BLaER1 treated with 17β-estradiol and CSF1 and Interleukin-3, amounts not matched to agents 10 nM and 100 nM (cell line): ENCODE measurements at regions not wholly inside any gene's neighbourhood (a gene's known extent, or its start where the extent isn't known, plus 50 kb on each side); places are given as distances from the start of the nearest gene placed in this dataset.

Experiments used
- H3K27ac ChIP-seq, 11 experiments: shearing (Covaris generic); formaldehyde crosslinking; 2 replicates each; pipeline ENCODE4 v1.8.1; 2022
- H3K27me3 ChIP-seq, 11 experiments: shearing (Covaris generic); formaldehyde crosslinking; 2 replicates each; pipeline ENCODE4 v1.8.1; 2022
- H3K36me3 ChIP-seq, 11 experiments: shearing (Covaris generic); formaldehyde crosslinking; 2 replicates each; pipeline ENCODE4 v1.8.1; 2022
- H3K4me1 ChIP-seq, 10 experiments: shearing (Covaris generic); formaldehyde crosslinking; 2 replicates each; pipeline ENCODE4 v1.8.1; 2022
- H3K4me2 ChIP-seq, 11 experiments: shearing (Covaris generic); formaldehyde crosslinking; 2 replicates each; pipeline ENCODE4 v1.8.1; 2022
- H3K4me3 ChIP-seq, 10 experiments: shearing (Covaris generic); formaldehyde crosslinking; 2 replicates each; pipeline ENCODE4 v1.8.1; 2022
- H3K9ac ChIP-seq, 11 experiments: shearing (Covaris generic); formaldehyde crosslinking; 2 replicates each; pipeline ENCODE4 v1.8.1; 2022
- H3K9me3 ChIP-seq, 11 experiments: shearing (Covaris generic); formaldehyde crosslinking; replicated peaks in 1 of 11; 2 replicates each; pipeline ENCODE4 v1.8.1; 2022
- H4K20me1 ChIP-seq, 11 experiments: shearing (Covaris generic); formaldehyde crosslinking; 2 replicates each; pipeline ENCODE4 v1.8.1; 2022
- Cebpa-rat ChIP-seq, 11 experiments: shearing (Covaris generic); IDR thresholded peaks; 2 replicates each; pipeline ENCODE4 v1.8.1; 2022

- Histone ChIP-seq H3K4me1 (peaks cover 0 to 5% (median 0%) of the 10 kb centered on the region in 10 experiments; a peak in 2 of 20 replicates), H3K4me2 (no peak overlapping the region), H4K20me1 (no peaks in the 10 kb centered on the region), H3K9ac (no peak overlapping the region), H3K27me3 (no peaks in the 10 kb centered on the region), H3K9me3 (no peaks in the 10 kb centered on the region), H3K27ac (no peak overlapping the region), H3K36me3 (no peaks in the 10 kb centered on the region), H3K4me3 (no peak overlapping the region)
- TF ChIP-seq Cebpa-rat (IDR thresholded peaks at IDR 0.05): no peak
Observed at GRCh38 chr4:123924536-123924935, 527.9 kb downstream of the SPRY1 start.

GRCh38 chr4:123929565-123929964 is 533.0 kb downstream of the SPRY1 start:
- no peak for TF ChIP-seq Cebpa-rat (IDR thresholded peaks at IDR 0.05)
- Histone ChIP-seq H3K9ac (no peak overlapping the region), H3K36me3 (no peaks in the 10 kb centered on the region), H3K27me3 (no peaks in the 10 kb centered on the region), H3K27ac (no peak overlapping the region), H3K4me1 (no peaks in the 10 kb centered on the region), H3K4me3 (no peak overlapping the region), H3K4me2 (no peak overlapping the region), H4K20me1 (no peaks in the 10 kb centered on the region), H3K9me3 (no peaks in the 10 kb centered on the region)

- Histone ChIP-seq H3K36me3 (no peaks in the 10 kb centered on the region), H3K9me3 (no peaks in the 10 kb centered on the region), H3K27me3 (no peaks in the 10 kb centered on the region), H3K27ac (no peak overlapping the region), H3K4me2 (no peak overlapping the region), H3K9ac (no peak overlapping the region), H3K4me1 (no peaks in the 10 kb centered on the region), H4K20me1 (no peaks in the 10 kb centered on the region), H3K4me3 (no peak overlapping the region)
- TF ChIP-seq Cebpa-rat (IDR thresholded peaks at IDR 0.05): no peak
Observed at GRCh38 chr4:123930996-123931395, 534.4 kb downstream of the SPRY1 start.

- Histone ChIP-seq H3K9ac (no peak overlapping the region), H3K36me3 (no peaks in the 10 kb centered on the region), H3K4me3 (no peak overlapping the region), H3K4me2 (no peak overlapping the region), H3K4me1 (peaks cover 0 to 8% (median 2%) of the 10 kb centered on the region in 10 experiments; a peak in 6 of 20 replicates), H3K9me3 (no peaks in the 10 kb centered on the region), H4K20me1 (no peaks in the 10 kb centered on the region), H3K27me3 (no peaks in the 10 kb centered on the region), H3K27ac (no peak overlapping the region)
- no peak for TF ChIP-seq Cebpa-rat (IDR thresholded peaks at IDR 0.05)
Observed at GRCh38 chr4:123934096-123934495, 537.5 kb downstream of the SPRY1 start.

GRCh38 chr4:123936621-123937043 is 540.0 kb downstream of the SPRY1 start:
- TF ChIP-seq Cebpa-rat (IDR thresholded peaks at IDR 0.05): no peak
- Histone ChIP-seq H3K4me1 (peaks cover 0 to 12% (median 2%) of the 10 kb centered on the region in 10 experiments; a peak in 6 of 20 replicates), H4K20me1 (no peaks in the 10 kb centered on the region), H3K9ac (no peak overlapping the region), H3K4me3 (no peak overlapping the region), H3K9me3 (no peaks in the 10 kb centered on the region), H3K27ac (no peak overlapping the region), H3K27me3 (no peaks in the 10 kb centered on the region), H3K4me2 (no peak overlapping the region), H3K36me3 (no peaks in the 10 kb centered on the region)

- H3K27me3 ChIP-seq: no peaks in the 10 kb centered on the region
- H3K4me2 ChIP-seq: no peak overlapping the region
- H3K27ac ChIP-seq: no peak overlapping the region
- H3K36me3 ChIP-seq: no peaks in the 10 kb centered on the region
- no peak overlapping the region for H3K4me3 ChIP-seq
- no peak for TF ChIP-seq Cebpa-rat (IDR thresholded peaks at IDR 0.05)
- no peak overlapping the region for H3K9ac ChIP-seq
- peaks cover 0 to 12% (median 2%) of the 10 kb centered on the region in 10 experiments; a peak in 6 of 20 replicates for H3K4me1 ChIP-seq
- no peaks in the 10 kb centered on the region for H4K20me1 ChIP-seq
- H3K9me3 ChIP-seq: peaks cover 0 to 3% (median 0%) of the 10 kb centered on the region in 11 experiments; a peak in 1 of 22 replicates
Observed at GRCh38 chr4:123937581-123937980, 541.0 kb downstream of the SPRY1 start.

GRCh38 chr4:123939621-123940020 is 543.0 kb downstream of the SPRY1 start:
- Histone ChIP-seq H3K27ac (no peak overlapping the region), H4K20me1 (no peaks in the 10 kb centered on the region), H3K4me3 (no peak overlapping the region), H3K4me2 (no peak overlapping the region), H3K27me3 (no peaks in the 10 kb centered on the region), H3K4me1 (peaks cover 0 to 12% (median 2%) of the 10 kb centered on the region in 10 experiments; a peak in 6 of 20 replicates), H3K36me3 (no peaks in the 10 kb centered on the region), H3K9me3 (peaks cover 0 to 3% (median 0%) of the 10 kb centered on the region in 11 experiments; a peak in 1 of 22 replicates), H3K9ac (no peak overlapping the region)
- no peak for TF ChIP-seq Cebpa-rat (IDR thresholded peaks at IDR 0.05)

- Histone ChIP-seq H3K9me3 (peaks cover 0 to 3% (median 0%) of the 10 kb centered on the region in 11 experiments; a peak in 1 of 22 replicates), H3K4me1 (peaks cover 0 to 12% (median 2%) of the 10 kb centered on the region in 10 experiments; a peak in 6 of 20 replicates), H3K9ac (no peak overlapping the region), H3K27me3 (no peaks in the 10 kb centered on the region), H3K4me3 (no peak overlapping the region), H3K27ac (no peak overlapping the region), H4K20me1 (no peaks in the 10 kb centered on the region), H3K36me3 (no peaks in the 10 kb centered on the region), H3K4me2 (no peak overlapping the region)
- TF ChIP-seq Cebpa-rat (IDR thresholded peaks at IDR 0.05): no peak
Observed at GRCh38 chr4:123940604-123941003, 544.0 kb downstream of the SPRY1 start.

- H3K4me3 ChIP-seq: no peak overlapping the region
- no peaks in the 10 kb centered on the region for H4K20me1 ChIP-seq
- peaks cover 0 to 3% (median 0%) of the 10 kb centered on the region in 11 experiments; a peak in 1 of 22 replicates for H3K9me3 ChIP-seq
- H3K4me1 ChIP-seq: peaks cover 0 to 12% (median 2%) of the 10 kb centered on the region in 10 experiments; a peak in 6 of 20 replicates
- no peaks in the 10 kb centered on the region for H3K27me3 ChIP-seq
- no peak overlapping the region for H3K9ac ChIP-seq
- H3K27ac ChIP-seq: no peak overlapping the region
- no peaks in the 10 kb centered on the region for H3K36me3 ChIP-seq
- no peak for TF ChIP-seq Cebpa-rat (IDR thresholded peaks at IDR 0.05)
- no peak overlapping the region for H3K4me2 ChIP-seq
Observed at GRCh38 chr4:123941306-123941705, 544.7 kb downstream of the SPRY1 start.

- Histone ChIP-seq H4K20me1 (no peaks in the 10 kb centered on the region), H3K9me3 (peaks cover 0 to 3% (median 0%) of the 10 kb centered on the region in 11 experiments; a peak in 1 of 22 replicates), H3K27ac (no peak overlapping the region), H3K4me3 (no peak overlapping the region), H3K4me1 (peaks cover 0 to 6% (median 0%) of the 10 kb centered on the region in 10 experiments; a peak in 5 of 20 replicates), H3K4me2 (no peak overlapping the region), H3K27me3 (no peaks in the 10 kb centered on the region), H3K9ac (no peak overlapping the region), H3K36me3 (no peaks in the 10 kb centered on the region)
- TF ChIP-seq Cebpa-rat (IDR thresholded peaks at IDR 0.05): no peak
Observed at GRCh38 chr4:123943976-123944375, 547.4 kb downstream of the SPRY1 start.
